Liver (tissue), 8 donors: ENCODE measurements at regions not wholly inside any gene's neighbourhood (a gene's known extent, or its start where the extent isn't known, plus 50 kb on each side); places are given as distances from the start of the nearest gene placed in this dataset.

Experiments
- DNase-seq: peaks from one replicate; pipeline ENCODE4 v3.0.0-alpha.2; 2017; ENCODE audit warnings: low spot score
- H3K27ac ChIP-seq, 2 donors: one replicate each; pipeline ENCODE4 v1.7.0; 2013; ENCODE audit warnings: inconsistent platforms in 2 of 2, low read length in 2 of 2, control low read depth in 1 of 2, low read depth in 1 of 2, mild to moderate bottlenecking in 1 of 2
- H3K27me3 ChIP-seq, 4 donors: one replicate each; pipeline versions ENCODE4 v1.6.1 to v1.7.0; 2013; ENCODE audit warnings: low read length in 3 of 4, inconsistent platforms in 1 of 4, mild to moderate bottlenecking in 1 of 4, moderate library complexity in 1 of 4; ENCODE audit not compliant: control insufficient read depth in 4 of 4, insufficient read depth in 4 of 4
- H3K36me3 ChIP-seq, 4 donors: one replicate each; pipeline versions ENCODE4 v1.6.1 to v1.7.0; 2013; ENCODE audit warnings: low read length in 3 of 4, mild to moderate bottlenecking in 3 of 4, low read depth in 1 of 4, moderate library complexity in 1 of 4; ENCODE audit not compliant: control insufficient read depth in 4 of 4, insufficient read depth in 3 of 4
- H3K4me1 ChIP-seq, 4 donors: one replicate each; pipeline versions ENCODE4 v1.6.1 to v1.7.0; 2013; ENCODE audit warnings: low read length in 3 of 4, mild to moderate bottlenecking in 3 of 4, moderate library complexity in 1 of 4; ENCODE audit not compliant: control insufficient read depth in 4 of 4, insufficient read depth in 4 of 4
- H3K4me3 ChIP-seq, 3 donors: one replicate each; pipeline versions ENCODE4 v1.6.1 to v1.7.0; 2013; ENCODE audit warnings: low read length in 3 of 3, control low read depth in 1 of 3, low read depth in 1 of 3, mild to moderate bottlenecking in 1 of 3
- H3K9ac ChIP-seq, 2 donors: one replicate each; pipeline ENCODE4 v1.7.0; 2013; ENCODE audit warnings: low read length in 2 of 2, mild to moderate bottlenecking in 2 of 2, moderate library complexity in 2 of 2, control low read depth in 1 of 2, low read depth in 1 of 2
- H3K9me3 ChIP-seq, 4 donors: one replicate each; pipeline versions ENCODE4 v1.6.1 to v1.7.0; 2013; ENCODE audit warnings: low read length in 3 of 4; ENCODE audit not compliant: control insufficient read depth in 4 of 4
- ATF3 ChIP-seq: IDR thresholded peaks from 2 replicates; pipeline ENCODE4 v1.6.1; 2016; ENCODE audit warnings: antibody characterized with exemption
- CTCF ChIP-seq: fragments of 150-350 bp; IDR thresholded peaks from 2 replicates; pipeline ENCODE4 v1.5.1; 2017; ENCODE audit warnings: improper control_type of control experiment, low read depth, low read length; ENCODE audit not compliant: missing input control
- EGR1 ChIP-seq, 2 donors: IDR thresholded peaks; 2 replicates each; pipeline ENCODE4 v1.6.1; 2016 to 2018; ENCODE audit warnings: antibody characterized with exemption in 2 of 2, low read depth in 2 of 2
- FOXA1 ChIP-seq: IDR thresholded peaks from 2 replicates; pipeline ENCODE4 v1.6.1; 2016; ENCODE audit warnings: antibody characterized with exemption
- FOXA2 ChIP-seq: IDR thresholded peaks from 2 replicates; pipeline ENCODE4 v1.6.1; 2016; ENCODE audit warnings: antibody characterized with exemption
- GABPA ChIP-seq, 2 donors: IDR thresholded peaks in 1 of 2; conservative IDR thresholded peaks in 1 of 2; 2 replicates each; pipeline ENCODE4 v1.6.1; 2016; ENCODE audit warnings: antibody characterized with exemption in 2 of 2, mild to moderate bottlenecking in 1 of 2, moderate library complexity in 1 of 2
- HNF4A ChIP-seq, 2 donors: conservative IDR thresholded peaks; 2 replicates each; pipeline ENCODE4 v1.6.1; 2016; ENCODE audit warnings: antibody characterized with exemption in 2 of 2, mild to moderate bottlenecking in 2 of 2
- HNF4G ChIP-seq: IDR thresholded peaks from 2 replicates; pipeline ENCODE4 v1.6.1; 2016; ENCODE audit warnings: antibody characterized with exemption
- NR2F2 ChIP-seq: IDR thresholded peaks from 2 replicates; pipeline ENCODE4 v1.6.1; 2016; ENCODE audit warnings: antibody characterized with exemption
- RAD21 ChIP-seq, 2 donors: IDR thresholded peaks; 2 replicates each; pipeline ENCODE4 v1.6.1; 2016; ENCODE audit warnings: antibody characterized with exemption in 2 of 2, mild to moderate bottlenecking in 2 of 2
- REST ChIP-seq: IDR thresholded peaks from 2 replicates; pipeline ENCODE4 v1.6.1; 2016; ENCODE audit warnings: antibody characterized with exemption, mild to moderate bottlenecking
- RXRA ChIP-seq, 2 donors: IDR thresholded peaks; 2 replicates each; pipeline ENCODE4 v1.6.1; 2017 to 2018; ENCODE audit warnings: antibody characterized with exemption in 2 of 2, mild to moderate bottlenecking in 1 of 2
- SP1 ChIP-seq: IDR thresholded peaks from 2 replicates; pipeline ENCODE4 v1.6.1; 2018; ENCODE audit warnings: antibody characterized with exemption, mild to moderate bottlenecking
- TAF1 ChIP-seq: conservative IDR thresholded peaks from 2 replicates; pipeline ENCODE4 v1.6.1; 2016; ENCODE audit warnings: antibody characterized with exemption, mild to moderate bottlenecking
- YY1 ChIP-seq: IDR thresholded peaks from 2 replicates; pipeline ENCODE4 v1.6.1; 2016; ENCODE audit warnings: antibody characterized with exemption, mild to moderate bottlenecking
- ZBTB33 ChIP-seq: IDR thresholded peaks from 2 replicates; pipeline ENCODE4 v1.6.1; 2016; ENCODE audit warnings: antibody characterized with exemption
- WGBS: extraction: QIAGEN DNeasy Blood & Tissue Kit; methylation state at CpG from one replicate; pipeline ENCODE4 v1.1.7; 2013; 5-methylcytosine and 5-hydroxymethylcytosine counted together
- donor health status: healthy.
- donor health status: healthy.
- donor health status: healthy.
- donor health status: healthy.
- donor health status: healthy.

GRCh38 chr18:29629493-29630036 lies 1413.0 kb downstream of the DSC3 start:
- Histone ChIP-seq H3K4me1 (no peaks in the 10 kb centered on the region), H3K4me3 (no peak overlapping the region), H3K36me3 (no peaks in the 10 kb centered on the region), H3K27me3 (no peaks in the 10 kb centered on the region), H3K27ac (no peak overlapping the region), H3K9ac (no peak overlapping the region), H3K9me3 (no peaks in the 10 kb centered on the region)
- no peak for DNase-seq
- WGBS: 74% methylated on average over 5 of the region's 5 CpGs
- TF ChIP-seq RXRA (IDR thresholded peaks at IDR 0.05) (no peak), GABPA (IDR thresholded peaks at IDR 0.05 in 1 of 2, conservative IDR thresholded peaks at IDR 0.05 in 1 of 2) (no peak), YY1 (no peak), FOXA1 (no peak)

- H3K9me3 ChIP-seq: no peaks in the 10 kb centered on the region
- TF ChIP-seq RXRA (IDR thresholded peaks at IDR 0.05) (no peak), ATF3 (no peak), FOXA1 (no peak), HNF4A (conservative IDR thresholded peaks at IDR 0.05) (no peak), FOXA2 (no peak), EGR1 (IDR thresholded peaks at IDR 0.05; ENCODE audit: low read depth in 2 of 2) (no peak), SP1 (no peak), YY1 (no peak), TAF1 (no peak), ZBTB33 (no peak)
- no peak overlapping the region for H3K4me3 ChIP-seq
- no peaks in the 10 kb centered on the region for H3K4me1 ChIP-seq
- H3K27ac ChIP-seq: no peak overlapping the region
- no peak for DNase-seq
- H3K9ac ChIP-seq: no peak overlapping the region
- H3K27me3 ChIP-seq: no peaks in the 10 kb centered on the region
- H3K36me3 ChIP-seq: no peaks in the 10 kb centered on the region
Observed at GRCh38 chr18:29626094-29626493, 1416.4 kb downstream of the DSC3 start.

GRCh38 chr18:29616867-29617266 lies 1425.7 kb downstream of the DSC3 start:
- Histone ChIP-seq H3K36me3 (no peaks in the 10 kb centered on the region), H3K9ac (no peak overlapping the region), H3K4me3 (no peak overlapping the region), H3K4me1 (no peaks in the 10 kb centered on the region), H3K27ac (no peak overlapping the region), H3K9me3 (no peaks in the 10 kb centered on the region), H3K27me3 (no peaks in the 10 kb centered on the region)
- TF ChIP-seq YY1: no peak
- peak in 1 of 2 donors; percentile 25 for TF ChIP-seq RAD21 (IDR thresholded peaks at IDR 0.05)
- DNase-seq: no peak

- no peak overlapping the region for H3K9ac ChIP-seq
- H3K36me3 ChIP-seq: no peaks in the 10 kb centered on the region
- no peaks in the 10 kb centered on the region for H3K27me3 ChIP-seq
- H3K9me3 ChIP-seq: no peaks in the 10 kb centered on the region
- TF ChIP-seq NR2F2 (no peak), REST (no peak), HNF4G (no peak), FOXA2 (no peak), FOXA1 (no peak), CTCF (no peak), RXRA (IDR thresholded peaks at IDR 0.05) (no peak), ATF3 (no peak)
- DNase-seq: no peak
- H3K4me3 ChIP-seq: no peak overlapping the region
- no peaks in the 10 kb centered on the region for H3K4me1 ChIP-seq
- no peak overlapping the region for H3K27ac ChIP-seq
Observed at GRCh38 chr18:29608982-29609381, 1432.1 kb upstream of the CDH2 start.
